GM10266 (cell line): ENCODE measurements at regions not wholly inside any gene's neighbourhood (a gene's known extent, or its start where the extent isn't known, plus 50 kb on each side); places are given as distances from the start of the nearest gene placed in this dataset.

Experiments
- DNase-seq: peaks from one replicate; pipeline ENCODE4 v3.0.0; 2012; ENCODE audit errors: extremely low spot score
- TF ChIP-seq, protein P1 (sequence below): IDR thresholded peaks from 2 replicates; pipeline ENCODE4 v1.5.1; 2012; ENCODE audit warnings: mild to moderate bottlenecking, low read depth; ENCODE audit not compliant: control insufficient read depth, insufficient read depth; ENCODE audit errors: missing control alignments

DNA sequence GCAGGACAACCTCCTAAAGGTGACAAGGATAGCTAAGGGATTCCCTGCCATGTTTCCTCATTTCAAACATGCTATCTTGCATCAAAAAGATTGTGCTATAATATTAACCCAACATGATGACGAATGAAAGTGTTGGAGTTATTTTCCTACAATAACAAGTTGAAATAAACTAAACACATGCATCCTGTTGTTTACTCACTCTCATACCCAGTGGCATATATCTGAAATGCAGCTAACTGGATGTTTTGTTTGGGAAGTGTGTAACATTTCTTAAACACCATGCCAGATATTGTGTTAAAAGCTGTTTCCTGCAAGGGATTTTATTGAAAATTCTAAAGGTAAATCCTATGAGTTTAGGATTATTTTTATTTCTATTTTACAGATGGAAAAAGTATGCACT, 139.6 kb downstream of the TFPI2 start:
- TF ChIP-seq, protein P1, sequence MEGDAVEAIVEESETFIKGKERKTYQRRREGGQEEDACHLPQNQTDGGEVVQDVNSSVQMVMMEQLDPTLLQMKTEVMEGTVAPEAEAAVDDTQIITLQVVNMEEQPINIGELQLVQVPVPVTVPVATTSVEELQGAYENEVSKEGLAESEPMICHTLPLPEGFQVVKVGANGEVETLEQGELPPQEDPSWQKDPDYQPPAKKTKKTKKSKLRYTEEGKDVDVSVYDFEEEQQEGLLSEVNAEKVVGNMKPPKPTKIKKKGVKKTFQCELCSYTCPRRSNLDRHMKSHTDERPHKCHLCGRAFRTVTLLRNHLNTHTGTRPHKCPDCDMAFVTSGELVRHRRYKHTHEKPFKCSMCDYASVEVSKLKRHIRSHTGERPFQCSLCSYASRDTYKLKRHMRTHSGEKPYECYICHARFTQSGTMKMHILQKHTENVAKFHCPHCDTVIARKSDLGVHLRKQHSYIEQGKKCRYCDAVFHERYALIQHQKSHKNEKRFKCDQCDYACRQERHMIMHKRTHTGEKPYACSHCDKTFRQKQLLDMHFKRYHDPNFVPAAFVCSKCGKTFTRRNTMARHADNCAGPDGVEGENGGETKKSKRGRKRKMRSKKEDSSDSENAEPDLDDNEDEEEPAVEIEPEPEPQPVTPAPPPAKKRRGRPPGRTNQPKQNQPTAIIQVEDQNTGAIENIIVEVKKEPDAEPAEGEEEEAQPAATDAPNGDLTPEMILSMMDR: no peak
- DNase-seq: no peak

DNA sequence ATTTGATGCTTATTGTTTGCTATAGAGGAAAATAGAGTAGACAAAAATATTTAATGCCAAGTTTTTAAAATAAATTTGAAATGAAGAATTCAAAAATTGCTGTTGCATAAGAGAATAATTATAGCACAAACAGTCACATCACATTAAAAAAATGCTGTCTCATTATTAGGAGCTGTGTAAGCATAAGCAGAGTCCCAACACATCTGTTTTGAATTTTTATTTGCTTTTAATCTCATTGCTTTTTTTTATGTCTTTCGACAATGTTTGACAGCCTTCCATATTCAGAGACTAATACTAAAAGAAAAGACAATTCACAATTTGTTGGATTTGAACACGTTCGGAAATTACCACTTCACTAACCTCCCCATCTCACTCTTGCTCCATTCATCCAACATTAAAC, 143.5 kb downstream of the TFPI2 start:
- TF ChIP-seq, protein P1: no peak
- no peak for DNase-seq

DNA sequence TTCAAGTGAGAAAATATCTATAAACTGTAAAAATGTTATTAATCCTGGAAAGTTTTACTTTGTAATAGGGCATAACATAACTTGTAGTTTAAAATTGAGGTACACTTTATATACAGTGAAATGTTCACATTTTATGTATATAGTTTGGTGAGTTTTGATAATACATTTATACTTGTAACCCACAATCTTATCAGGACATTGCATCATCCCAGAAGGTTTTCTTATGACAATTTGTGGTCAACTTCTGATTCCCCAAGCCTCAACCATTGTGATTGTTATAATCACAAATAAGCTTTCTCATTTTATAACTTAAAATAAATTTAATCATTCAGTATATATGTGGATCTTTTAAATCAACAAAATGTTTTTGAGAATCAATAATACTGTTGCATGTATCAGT, 151.1 kb downstream of the TFPI2 start:
- TF ChIP-seq, protein P1: no peak

DNA sequence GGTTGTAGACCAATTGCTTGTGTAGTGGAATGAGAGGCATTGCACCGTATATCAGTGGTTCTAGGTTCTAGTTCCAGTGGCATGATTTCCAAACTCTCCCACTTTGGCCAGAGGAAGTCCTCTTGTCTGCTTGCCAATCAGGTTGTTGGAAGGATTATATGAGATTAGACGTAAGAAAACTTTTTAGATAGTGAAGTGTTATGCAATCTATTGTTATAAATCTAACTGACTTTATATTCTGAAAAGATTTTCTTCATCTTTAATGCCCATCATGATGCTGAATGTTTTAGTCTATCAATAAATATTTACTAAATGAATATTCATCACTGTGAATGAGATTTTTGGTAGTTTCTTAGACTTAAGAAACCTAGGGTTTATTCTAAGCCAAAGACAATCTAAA, 152.6 kb downstream of the TFPI2 start:
- TF ChIP-seq, protein P1: no peak
- DNase-seq: no peak

More for the DNA sequence above, 151.1 kb downstream of the TFPI2 start:
- no peak for DNase-seq

DNA sequence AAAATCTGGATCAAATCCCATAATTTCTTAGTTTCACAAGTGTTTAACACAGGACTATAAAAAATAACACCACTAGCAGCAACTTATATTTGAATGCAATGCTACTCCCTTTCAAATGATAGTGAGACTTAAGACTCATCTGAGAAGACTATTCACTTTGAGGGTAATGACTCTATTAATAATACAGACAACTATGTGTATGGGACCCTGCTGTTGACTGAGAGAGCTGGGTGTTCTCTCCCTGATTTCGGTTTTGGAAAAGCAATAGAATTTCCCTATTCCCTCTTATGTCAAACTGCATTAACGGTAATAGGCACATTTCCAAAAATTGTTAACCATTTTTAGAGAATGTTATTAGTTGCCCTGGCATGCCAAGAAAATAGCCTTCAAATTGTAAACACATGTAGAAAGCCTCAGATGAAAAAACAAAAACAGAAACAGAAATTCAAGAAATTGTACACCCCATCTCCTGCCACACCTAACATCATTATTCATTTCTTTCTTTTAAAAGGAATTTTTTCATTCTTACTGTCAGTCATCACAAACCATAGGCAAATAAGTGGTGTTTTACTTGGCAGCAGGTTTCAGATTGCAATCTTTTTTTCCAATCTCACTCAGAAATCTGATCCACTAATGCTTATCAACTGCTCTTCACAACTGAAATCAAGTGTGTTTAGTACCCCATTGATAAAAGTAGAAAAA, 153.7 kb downstream of the TFPI2 start:
- no peak for DNase-seq
- TF ChIP-seq, protein P1: no peak

DNA sequence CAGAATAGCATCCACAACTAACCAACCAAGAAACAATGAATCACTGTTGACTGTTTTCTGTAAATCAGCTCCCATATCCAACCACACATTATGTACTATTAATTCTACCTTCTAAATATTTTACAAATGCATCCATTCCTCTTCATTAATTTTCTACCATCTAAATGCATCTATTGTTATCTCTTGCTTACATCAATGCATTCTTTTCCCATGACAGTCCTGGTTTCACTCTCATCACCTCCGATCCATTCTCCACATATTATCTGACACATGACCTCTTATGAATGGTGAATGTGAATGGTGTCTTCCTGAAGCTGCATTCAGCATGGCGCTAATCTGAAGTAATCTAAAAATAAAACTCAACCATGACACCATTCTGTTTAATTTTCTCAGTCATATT, 153.8 kb upstream of the CALCR start:
- DNase-seq: no peak
- TF ChIP-seq, protein P1: no peak

DNA sequence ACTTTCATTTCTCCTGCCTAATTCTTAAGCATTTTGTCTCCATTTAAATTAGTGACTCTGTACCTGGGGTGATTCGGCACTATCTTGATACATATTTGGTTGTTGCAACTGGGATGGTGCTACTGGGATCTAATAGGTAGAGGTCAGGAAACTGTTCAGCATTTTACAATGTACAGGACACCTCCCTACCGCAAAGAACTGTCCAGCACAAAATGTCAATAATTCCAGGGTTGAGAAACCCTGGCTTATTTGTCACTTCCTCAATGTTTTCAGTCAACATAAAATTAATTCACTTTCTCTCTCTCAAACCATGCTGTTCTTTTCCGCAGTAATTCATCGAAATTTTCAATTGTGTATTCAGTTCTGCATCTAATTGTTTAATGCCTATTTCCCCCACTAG, 151.4 kb upstream of the CALCR start:
- TF ChIP-seq, protein P1: no peak
- no peak for DNase-seq
